Central memory CD8-positive, alpha-beta T cell (primary cell): ENCODE measurements at regions not wholly inside any gene's neighbourhood (a gene's known extent, or its start where the extent isn't known, plus 50 kb on each side); places are given as distances from the start of the nearest gene placed in this dataset.
"Not testable (repeated sequence)": the region's sequence is repeated elsewhere in the genome, so short reads cannot be mapped to it uniquely, and the experiment has no call there.

Source experiments
- ATAC-seq: fragments of 150-1000 bp; cut with Tn5 transposase; replicated peaks from 2 replicates; pipeline ENCODE4 v1.10.0; 2022; ENCODE audit warnings: mild to moderate bottlenecking, moderate FRiP score, moderate number of reproducible peaks; ENCODE audit not compliant: poor library complexity, severe bottlenecking; ENCODE audit errors: extremely low read depth
- DNase-seq, 2 donors: peaks; one replicate each; pipeline ENCODE4 v3.0.0; 2021; ENCODE audit warnings: low spot score in 2 of 2
- H3K27ac Mint-ChIP-seq: one replicate; pipeline ENCODE4 v1.8.0; 2022; ENCODE audit warnings: low read depth, mild to moderate bottlenecking, moderate library complexity, mixed read lengths
- H3K27me3 Mint-ChIP-seq: one replicate; pipeline ENCODE4 v1.8.0; 2022; ENCODE audit warnings: mixed read lengths
- H3K36me3 Mint-ChIP-seq: one replicate; pipeline ENCODE4 v1.8.0; 2022; ENCODE audit warnings: mild to moderate bottlenecking, moderate library complexity, mixed read lengths; ENCODE audit not compliant: insufficient read depth
- H3K4me1 Mint-ChIP-seq: one replicate; pipeline ENCODE4 v1.8.0; 2022; ENCODE audit warnings: mixed read lengths
- H3K4me3 Mint-ChIP-seq: one replicate; pipeline ENCODE4 v1.8.0; 2022; ENCODE audit warnings: mild to moderate bottlenecking, moderate library complexity, mixed read lengths
- H3K9me3 Mint-ChIP-seq: one replicate; pipeline ENCODE4 v1.8.0; 2022; ENCODE audit warnings: mixed read lengths

DNA sequence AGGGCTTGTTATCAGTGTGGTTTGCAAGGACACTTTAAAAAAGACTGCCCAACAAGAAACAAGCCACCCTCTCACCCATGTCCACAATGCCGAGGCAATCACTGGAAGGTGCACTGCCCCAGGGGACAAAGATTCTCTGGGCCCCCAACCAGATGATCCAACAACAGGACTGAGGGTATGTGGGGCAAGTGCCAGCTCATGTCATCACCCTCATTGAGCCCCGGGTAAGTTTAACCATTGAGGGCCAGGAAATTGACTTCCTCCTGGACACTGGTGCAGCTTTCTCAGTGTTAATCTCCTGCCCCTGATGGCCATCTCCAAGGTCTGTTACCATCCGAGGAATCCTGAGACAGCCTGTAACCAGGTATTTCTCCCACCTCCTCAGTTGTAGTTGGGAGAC is 373.0 kb upstream of the SFSWAP start:
- H3K4me3 Mint-ChIP-seq, H3K27me3 Mint-ChIP-seq, H3K9me3 Mint-ChIP-seq, ATAC-seq, H3K27ac Mint-ChIP-seq, DNase-seq, H3K36me3 Mint-ChIP-seq, H3K4me1 Mint-ChIP-seq: not testable (repeated sequence)

DNA sequence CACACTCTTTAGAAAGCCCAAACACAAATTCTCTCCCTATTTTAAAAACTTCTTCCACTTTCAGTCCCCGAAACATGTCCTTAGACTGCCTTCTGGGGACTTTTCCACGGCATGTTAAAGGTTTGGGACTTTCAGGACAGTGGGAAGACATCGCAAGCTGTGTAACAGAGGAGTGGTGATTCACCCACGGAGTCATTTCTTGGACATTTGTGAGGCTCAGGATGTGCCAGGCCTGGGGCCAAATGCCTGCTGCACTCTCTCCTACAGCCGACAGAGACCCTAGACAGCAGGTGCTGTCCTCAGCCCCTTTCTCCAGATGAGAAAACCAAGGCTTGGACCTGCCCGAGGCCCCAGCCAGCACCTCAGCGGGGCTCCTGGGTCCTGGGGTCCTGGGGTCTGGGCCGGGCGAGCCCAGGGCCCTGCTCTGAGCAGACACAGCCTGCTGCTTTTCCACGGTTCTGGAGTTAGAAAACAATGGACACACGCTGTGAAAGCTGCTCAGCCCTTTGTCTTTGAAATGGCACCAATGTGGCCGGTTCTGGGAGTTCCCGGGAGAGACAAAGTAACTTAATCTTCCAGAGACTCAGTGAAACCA is 370.2 kb upstream of the SFSWAP start:
- H3K36me3 Mint-ChIP-seq = no peaks in the 10 kb centered on the region
- H3K27me3 Mint-ChIP-seq = no peaks in the 10 kb centered on the region
- ATAC-seq (no peak), DNase-seq (no peak)
- H3K27ac Mint-ChIP-seq = no peak overlapping the region
- no peaks in the 10 kb centered on the region for H3K9me3 Mint-ChIP-seq
- H3K4me3 Mint-ChIP-seq = no peak overlapping the region
- H3K4me1 Mint-ChIP-seq = no peaks in the 10 kb centered on the region

- not testable (repeated sequence) for H3K4me1 Mint-ChIP-seq, DNase-seq, ATAC-seq, H3K27ac Mint-ChIP-seq, H3K36me3 Mint-ChIP-seq, H3K9me3 Mint-ChIP-seq, H3K27me3 Mint-ChIP-seq, H3K4me3 Mint-ChIP-seq
Observed at GRCh38 chr12:131341608-131342007, 369.3 kb upstream of the SFSWAP start.

DNA sequence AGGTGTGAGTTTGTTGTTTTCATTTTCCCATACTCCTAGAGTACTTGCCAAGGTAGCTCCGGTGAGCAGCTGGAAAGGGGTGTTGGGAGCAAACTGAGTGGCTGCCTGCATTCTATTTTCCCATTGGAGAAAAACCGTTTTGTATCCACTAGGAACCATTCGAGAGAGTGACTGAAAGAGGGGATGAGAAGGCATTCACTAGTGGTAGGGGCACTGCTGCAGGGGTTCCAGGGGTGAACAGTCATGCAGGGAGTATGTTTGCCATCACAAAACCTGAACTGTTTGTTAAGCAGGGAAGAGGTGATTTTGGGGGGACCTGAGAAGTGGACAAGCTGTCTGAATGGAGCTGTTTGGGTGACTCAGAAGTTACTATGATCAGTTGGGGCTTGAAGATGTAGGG is 367.5 kb upstream of the SFSWAP start:
- not testable (repeated sequence) for H3K27ac Mint-ChIP-seq, H3K4me1 Mint-ChIP-seq, H3K27me3 Mint-ChIP-seq

GRCh38 chr12:131344715-131345520 is 366.0 kb upstream of the SFSWAP start:
- not testable (repeated sequence) for H3K4me3 Mint-ChIP-seq, DNase-seq, H3K36me3 Mint-ChIP-seq, H3K4me1 Mint-ChIP-seq, H3K9me3 Mint-ChIP-seq, ATAC-seq, H3K27ac Mint-ChIP-seq
- H3K27me3 Mint-ChIP-seq = peaks cover 15% of the 10 kb centered on the region

More for the DNA sequence above, 367.5 kb upstream of the SFSWAP start:
- not testable (repeated sequence) for H3K9me3 Mint-ChIP-seq, ATAC-seq, H3K36me3 Mint-ChIP-seq, H3K4me3 Mint-ChIP-seq, DNase-seq

GRCh38 chr12:131345521-131346436 is 365.1 kb upstream of the SFSWAP start:
- Mint-ChIP-seq H3K4me1 (no peaks in the 10 kb centered on the region), H3K9me3 (no peaks in the 10 kb centered on the region), H3K27ac (no peak overlapping the region), H3K27me3 (peaks cover 18% of the 10 kb centered on the region), H3K4me3 (no peak overlapping the region), H3K36me3 (no peaks in the 10 kb centered on the region)
- DNase-seq = no peak
- no peak for ATAC-seq

DNA sequence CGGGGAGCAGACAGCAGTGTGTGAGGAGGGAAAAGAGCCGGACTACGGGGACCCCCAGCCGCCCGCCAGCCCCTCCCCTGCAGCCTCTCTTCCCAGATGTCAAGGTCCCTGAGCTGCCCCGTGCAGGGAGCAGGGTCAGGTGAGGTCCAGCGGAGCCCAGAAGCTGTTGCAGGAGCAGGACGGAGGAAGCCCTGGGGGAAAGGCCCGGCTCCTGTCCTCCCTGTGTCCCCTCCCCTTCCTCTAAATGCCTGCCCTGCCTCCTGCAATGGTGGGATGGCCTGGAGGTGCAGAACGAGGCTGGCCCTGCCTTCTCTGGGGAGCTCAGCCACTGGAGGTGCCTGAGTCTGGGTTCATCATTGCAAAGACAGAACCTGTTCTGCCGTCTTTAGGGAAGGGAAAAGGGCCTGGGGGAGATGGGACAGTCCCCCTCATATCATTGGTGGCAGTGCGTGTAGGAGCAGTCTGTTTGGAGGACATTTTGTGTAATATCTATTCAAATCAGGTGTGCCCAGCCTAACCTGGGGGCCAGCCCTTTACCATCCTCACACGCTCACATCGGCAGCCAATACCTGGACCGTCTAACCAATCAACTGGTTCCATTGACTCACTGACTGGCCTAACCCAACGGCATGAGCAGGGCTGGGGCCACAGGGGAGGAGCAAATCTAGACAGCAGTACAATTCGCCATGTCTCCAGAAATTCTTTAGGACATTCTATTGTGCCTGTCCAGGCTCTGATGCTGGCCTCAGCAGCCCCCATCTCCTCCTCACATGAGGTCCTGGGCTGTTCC is 364.1 kb upstream of the SFSWAP start:
- Mint-ChIP-seq H3K4me3 (no peak overlapping the region), H3K36me3 (no peaks in the 10 kb centered on the region), H3K9me3 (no peaks in the 10 kb centered on the region), H3K4me1 (no peaks in the 10 kb centered on the region), H3K27ac (no peak overlapping the region), H3K27me3 (peaks cover 18% of the 10 kb centered on the region)
- ATAC-seq (no peak), DNase-seq (no peak)

DNA sequence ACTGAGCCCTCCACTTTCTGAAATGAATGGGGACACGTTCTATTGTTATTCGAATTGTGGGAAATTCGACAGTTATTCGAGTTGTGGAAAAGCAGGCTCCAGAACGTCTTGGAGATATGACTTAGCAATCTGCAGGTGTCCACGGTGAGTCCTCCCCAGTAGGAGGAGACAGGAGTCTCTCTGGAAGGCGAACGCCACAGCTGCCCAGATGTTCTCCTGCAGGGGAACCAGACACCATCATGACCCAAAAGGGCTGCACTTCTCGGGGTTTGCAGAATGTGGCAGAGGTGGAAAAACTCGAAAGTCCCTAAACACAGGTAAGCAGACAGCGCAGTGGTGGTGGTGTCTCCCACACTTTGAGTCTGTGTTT is 363.6 kb upstream of the SFSWAP start:
- Mint-ChIP-seq H3K4me1 (no peaks in the 10 kb centered on the region), H3K9me3 (no peaks in the 10 kb centered on the region), H3K27me3 (peaks cover 18% of the 10 kb centered on the region), H3K4me3 (no peak overlapping the region), H3K27ac (no peak overlapping the region), H3K36me3 (no peaks in the 10 kb centered on the region)
- ATAC-seq = no peak
- DNase-seq = no peak

GRCh38 chr12:131347732-131348131 is 363.2 kb upstream of the SFSWAP start:
- DNase-seq (no peak), ATAC-seq (no peak)
- no peaks in the 10 kb centered on the region for H3K36me3 Mint-ChIP-seq
- no peaks in the 10 kb centered on the region for H3K4me1 Mint-ChIP-seq
- H3K27ac Mint-ChIP-seq = no peak overlapping the region
- no peak overlapping the region for H3K4me3 Mint-ChIP-seq
- no peaks in the 10 kb centered on the region for H3K9me3 Mint-ChIP-seq
- H3K27me3 Mint-ChIP-seq = peaks cover 18% of the 10 kb centered on the region

DNA sequence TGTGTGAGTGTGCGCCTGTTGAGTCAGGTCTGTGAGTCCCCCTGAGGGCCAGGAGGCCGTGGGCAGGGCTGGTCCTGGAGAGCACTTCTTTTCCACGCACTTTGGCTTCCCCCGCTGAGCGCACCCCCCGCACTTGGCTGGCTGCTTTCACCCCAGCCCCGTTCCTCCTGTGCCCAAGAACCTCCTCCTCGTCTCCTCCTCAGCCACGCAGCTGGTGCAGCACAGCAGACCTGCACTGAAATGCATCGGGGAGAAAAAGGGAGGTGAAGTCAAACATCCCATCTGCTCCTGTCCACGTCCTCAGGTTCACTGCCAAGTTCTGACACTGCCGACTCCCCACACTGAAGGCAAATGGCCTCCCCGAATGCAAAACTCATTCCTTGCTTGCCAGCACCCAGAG is 362.7 kb upstream of the SFSWAP start:
- H3K27me3 Mint-ChIP-seq = peaks cover 18% of the 10 kb centered on the region
- H3K4me1 Mint-ChIP-seq = no peaks in the 10 kb centered on the region
- ATAC-seq (no peak), DNase-seq (no peak)
- no peak overlapping the region for H3K27ac Mint-ChIP-seq
- no peaks in the 10 kb centered on the region for H3K36me3 Mint-ChIP-seq
- H3K4me3 Mint-ChIP-seq = no peak overlapping the region
- H3K9me3 Mint-ChIP-seq = no peaks in the 10 kb centered on the region

DNA sequence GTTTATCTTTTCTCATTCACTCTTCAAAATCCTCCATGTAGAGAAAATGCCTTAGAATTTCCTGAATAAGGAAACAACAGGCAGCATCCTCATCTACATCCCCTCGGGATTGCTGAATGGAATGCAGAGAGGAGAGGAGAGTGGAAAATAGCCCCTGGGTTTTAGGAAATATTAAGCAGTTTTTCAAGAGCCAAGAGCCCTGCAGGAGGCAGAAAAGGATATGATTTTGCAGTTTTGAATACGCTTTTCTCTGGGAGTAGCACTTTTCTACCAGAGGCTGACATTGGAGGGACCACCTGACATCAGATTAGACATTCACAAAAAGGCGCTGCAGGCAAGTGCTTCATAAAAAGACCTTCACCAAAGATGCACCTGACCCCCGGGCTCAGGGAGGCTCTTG is 362.2 kb upstream of the SFSWAP start:
- no peaks in the 10 kb centered on the region for H3K36me3 Mint-ChIP-seq
- no peak overlapping the region for H3K4me3 Mint-ChIP-seq
- H3K4me1 Mint-ChIP-seq = no peaks in the 10 kb centered on the region
- H3K9me3 Mint-ChIP-seq = no peaks in the 10 kb centered on the region
- no peak for DNase-seq
- H3K27me3 Mint-ChIP-seq = peaks cover 18% of the 10 kb centered on the region
- no peak overlapping the region for H3K27ac Mint-ChIP-seq
- no peak for ATAC-seq

GRCh38 chr12:131349397-131350127 is 361.3 kb upstream of the SFSWAP start:
- no peak for DNase-seq
- Mint-ChIP-seq H3K9me3 (no peaks in the 10 kb centered on the region), H3K27ac (no peak overlapping the region), H3K27me3 (peaks cover 26% of the 10 kb centered on the region), H3K36me3 (no peaks in the 10 kb centered on the region), H3K4me1 (no peaks in the 10 kb centered on the region), H3K4me3 (no peak overlapping the region)
- no peak for ATAC-seq
